Type B pancreatic cell (in vitro differentiated cells): ENCODE measurements at regions not wholly inside any gene's neighbourhood (a gene's known extent, or its start where the extent isn't known, plus 50 kb on each side); places are given as distances from the start of the nearest gene placed in this dataset.
A peak's percentile ranks its signal among the peaks of the same experiment; 100 is the strongest.

Experiments used
- DNase-seq: peaks from one replicate; pipeline ENCODE4 v3.0.0; 2021; ENCODE audit warnings: mixed read lengths; ENCODE audit not compliant: unreplicated experiment; ENCODE audit errors: extremely low spot score
- H3K27ac Mint-ChIP-seq: 2 replicates; pipeline ENCODE4 v1.8.0; 2021; ENCODE audit warnings: mild to moderate bottlenecking, mixed read lengths
- H3K27me3 Mint-ChIP-seq: 2 replicates; pipeline ENCODE4 v1.8.0; 2021; ENCODE audit warnings: mixed read lengths
- H3K36me3 Mint-ChIP-seq: 2 replicates; pipeline ENCODE4 v1.8.0; 2021; ENCODE audit warnings: mixed read lengths
- H3K4me1 Mint-ChIP-seq: one replicate; pipeline ENCODE4 v1.8.0; 2021; ENCODE audit warnings: mixed read lengths; ENCODE audit not compliant: unreplicated experiment
- H3K4me3 Mint-ChIP-seq: 2 replicates; pipeline ENCODE4 v1.8.0; 2021; ENCODE audit warnings: mild to moderate bottlenecking, mixed read lengths
- H3K9me3 Mint-ChIP-seq: 2 replicates; pipeline ENCODE4 v1.8.0; 2021; ENCODE audit warnings: mixed read lengths
- CTCF ChIP-seq: fragments of 200-600 bp; sonication (generic); conservative IDR thresholded peaks from 2 replicates; pipeline ENCODE4 v1.5.0; 2021; ENCODE audit warnings: antibody characterized with exemption, mild to moderate bottlenecking

DNA sequence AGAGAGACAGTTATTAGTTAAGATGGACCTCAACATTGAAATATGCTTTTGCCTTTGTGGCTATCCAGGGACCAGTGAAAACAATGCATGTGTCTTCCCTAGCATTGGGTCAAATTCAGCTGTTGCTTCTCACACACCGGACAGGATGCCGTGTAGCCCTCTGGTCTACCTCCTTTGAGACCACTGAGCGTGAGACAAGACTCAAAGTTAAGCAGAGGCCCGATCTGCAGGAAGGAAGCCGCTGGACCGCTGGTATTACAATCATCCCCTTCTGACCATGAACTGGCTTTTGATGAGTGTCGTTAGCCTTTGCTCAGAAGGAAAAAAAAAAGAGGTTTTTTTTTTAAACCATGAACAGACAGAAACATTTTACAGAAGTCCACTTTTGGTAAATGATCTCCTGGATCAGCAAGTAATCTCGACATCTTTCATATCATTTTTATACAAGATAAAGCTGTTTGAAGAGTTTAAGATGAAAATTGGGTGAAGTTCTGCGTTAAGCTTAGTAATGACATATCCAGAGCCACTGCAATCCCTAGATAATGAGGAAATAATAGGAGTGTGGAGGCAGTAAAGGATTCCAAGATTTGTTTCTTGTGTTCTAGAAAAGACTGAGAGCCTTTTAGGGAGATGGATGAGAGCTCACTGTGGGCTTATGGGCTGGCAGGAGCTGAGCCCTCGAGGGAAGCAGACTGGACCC, 622.8 kb downstream of the QKI start:
- DNase-seq = no peak
- Mint-ChIP-seq H3K4me1 (peaks cover 5% of the 10 kb centered on the region), H3K27me3 (no peaks in the 10 kb centered on the region), H3K27ac (no peak overlapping the region), H3K36me3 (no peaks in the 10 kb centered on the region), H3K9me3 (no peaks in the 10 kb centered on the region), H3K4me3 (no peak overlapping the region)
- TF ChIP-seq CTCF = no peak

GRCh38 chr6:164035900-164036485, 621.5 kb downstream of the QKI start:
- H3K4me1 Mint-ChIP-seq = peaks cover 5% of the 10 kb centered on the region
- H3K27me3 Mint-ChIP-seq = no peaks in the 10 kb centered on the region
- no peak overlapping the region for H3K4me3 Mint-ChIP-seq
- no peak for TF ChIP-seq CTCF
- no peaks in the 10 kb centered on the region for H3K36me3 Mint-ChIP-seq
- no peaks in the 10 kb centered on the region for H3K9me3 Mint-ChIP-seq
- peak overlapping the region; percentile 37 for H3K27ac Mint-ChIP-seq
- no peak for DNase-seq

DNA sequence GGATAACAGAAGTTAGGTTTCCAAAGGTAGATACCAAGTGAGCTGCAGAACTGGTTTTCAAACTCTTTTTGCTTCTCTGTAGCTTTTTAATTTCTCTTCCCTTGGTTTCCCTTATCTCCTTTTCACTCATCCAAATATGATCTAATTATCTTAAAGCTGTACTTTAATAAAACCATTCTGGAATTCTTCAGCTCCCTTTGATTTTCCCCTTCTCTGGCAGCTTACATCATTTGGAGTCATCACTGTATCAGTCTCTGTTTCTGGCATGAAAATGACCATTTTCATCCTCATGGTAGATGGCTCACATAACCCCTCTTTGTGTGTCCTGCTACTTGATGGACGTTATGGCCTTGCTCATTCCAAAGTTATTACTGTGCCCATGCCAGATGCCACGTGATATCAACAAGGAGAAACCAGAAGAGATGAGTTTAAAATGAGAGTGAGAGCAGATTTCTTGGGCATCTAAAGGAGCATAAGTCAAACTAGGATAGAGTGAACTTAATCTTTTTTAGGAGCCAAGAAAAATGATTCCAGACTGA, 620.2 kb downstream of the QKI start:
- no peaks in the 10 kb centered on the region for H3K36me3 Mint-ChIP-seq
- H3K9me3 Mint-ChIP-seq = no peaks in the 10 kb centered on the region
- TF ChIP-seq CTCF = no peak

DNA sequence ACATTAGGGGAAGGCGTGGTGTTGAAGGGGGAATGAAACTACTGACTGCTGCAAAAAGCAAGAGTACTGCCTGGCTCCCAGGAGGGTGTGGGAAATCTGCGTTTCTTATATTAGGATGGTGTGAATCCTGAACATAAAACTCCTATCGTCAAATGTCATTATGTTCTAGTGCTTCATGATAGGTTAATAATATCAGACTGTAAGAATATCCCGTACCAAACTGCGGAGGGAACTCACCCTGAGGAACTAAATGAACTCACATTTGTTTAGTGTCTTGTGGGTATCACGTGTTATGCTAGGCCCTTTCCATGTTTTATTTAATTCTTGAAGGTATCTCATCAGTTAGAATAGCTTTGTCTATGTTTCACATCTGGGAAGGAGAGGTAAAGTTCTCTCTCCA, 610.7 kb downstream of the QKI start:
- DNase-seq = no peak
- no peak for TF ChIP-seq CTCF
- Mint-ChIP-seq H3K36me3 (no peaks in the 10 kb centered on the region), H3K27ac (no peak overlapping the region), H3K9me3 (no peaks in the 10 kb centered on the region), H3K4me3 (no peak overlapping the region), H3K27me3 (peaks cover 11% of the 10 kb centered on the region), H3K4me1 (peaks cover 6% of the 10 kb centered on the region)

More for the DNA sequence above, 620.2 kb downstream of the QKI start:
- H3K4me1 Mint-ChIP-seq = peaks cover 5% of the 10 kb centered on the region
- no peak overlapping the region for H3K4me3 Mint-ChIP-seq
- no peaks in the 10 kb centered on the region for H3K27me3 Mint-ChIP-seq
- H3K27ac Mint-ChIP-seq = no peak overlapping the region
- DNase-seq = no peak

DNA sequence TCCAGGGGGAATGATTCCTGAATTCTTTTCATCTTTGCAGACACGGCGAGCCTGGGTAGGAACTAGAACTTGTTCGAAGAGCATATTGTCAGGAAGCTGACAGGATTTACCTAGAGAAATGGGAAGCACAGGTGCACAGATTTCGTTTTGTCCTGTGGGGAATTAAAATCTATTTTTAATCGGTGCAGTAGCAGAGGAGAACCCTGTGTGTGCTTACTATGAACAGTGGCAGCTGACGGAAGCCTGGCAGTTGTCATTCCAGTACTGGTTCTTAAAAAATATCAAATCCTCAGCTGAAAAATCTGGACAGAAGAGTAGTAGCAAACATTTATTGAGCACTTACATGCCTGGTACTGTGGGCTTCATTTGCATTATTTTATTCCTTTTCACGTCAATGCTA, 609.0 kb downstream of the QKI start:
- no peak overlapping the region for H3K4me3 Mint-ChIP-seq
- H3K27me3 Mint-ChIP-seq = peaks cover 11% of the 10 kb centered on the region
- no peak for DNase-seq
- H3K4me1 Mint-ChIP-seq = peaks cover 6% of the 10 kb centered on the region
- no peaks in the 10 kb centered on the region for H3K36me3 Mint-ChIP-seq
- no peaks in the 10 kb centered on the region for H3K9me3 Mint-ChIP-seq
- TF ChIP-seq CTCF = no peak
- H3K27ac Mint-ChIP-seq = no peak overlapping the region
